ENCODE measurements at regions not wholly inside any gene's neighbourhood (a gene's known extent, or its start where the extent isn't known, plus 50 kb on each side); places are given as distances from the start of the nearest gene placed in this dataset.

GRCh38 chr2:152823905-152824304 lies 105.5 kb downstream of the ARL6IP6 start:
- Histone ChIP-seq H4K20me1 (ENCODE audit: insufficient read depth) (no peaks in the 10 kb centered on the region), H3K27me3 (ENCODE audit: insufficient read depth, low read depth) (no peaks in the 10 kb centered on the region), H3K9me2 (ENCODE audit: insufficient read depth) (no peaks in the 10 kb centered on the region), H3K27ac (no peak overlapping the region), H3K4me2 (no peak overlapping the region), H3K4me1 (replicated peaks; ENCODE audit: insufficient read depth) (no peaks in the 10 kb centered on the region), H3K36me3 (ENCODE audit: low read depth) (no peaks in the 10 kb centered on the region), H3K79me2 (ENCODE audit: low read depth) (no peaks in the 10 kb centered on the region), H3K9me3 (ENCODE audit: insufficient read depth, low read depth) (no peaks in the 10 kb centered on the region), H3F3A (ENCODE audit: insufficient read depth, low read depth) (no peaks in the 10 kb centered on the region), H2AFZ (no peak overlapping the region), H3K4me3 (no peak overlapping the region)
- no peak for DNase-seq
- intact Hi-C loops (cut with micrococcal nuclease; ENCODE audit: unreplicated experiment), result no loop called here
- TF ChIP-seq EZH2 (IDR thresholded peaks at IDR 0.05; ENCODE audit: low read depth), result no peak
- TF ChIP-seq, protein P1, sequence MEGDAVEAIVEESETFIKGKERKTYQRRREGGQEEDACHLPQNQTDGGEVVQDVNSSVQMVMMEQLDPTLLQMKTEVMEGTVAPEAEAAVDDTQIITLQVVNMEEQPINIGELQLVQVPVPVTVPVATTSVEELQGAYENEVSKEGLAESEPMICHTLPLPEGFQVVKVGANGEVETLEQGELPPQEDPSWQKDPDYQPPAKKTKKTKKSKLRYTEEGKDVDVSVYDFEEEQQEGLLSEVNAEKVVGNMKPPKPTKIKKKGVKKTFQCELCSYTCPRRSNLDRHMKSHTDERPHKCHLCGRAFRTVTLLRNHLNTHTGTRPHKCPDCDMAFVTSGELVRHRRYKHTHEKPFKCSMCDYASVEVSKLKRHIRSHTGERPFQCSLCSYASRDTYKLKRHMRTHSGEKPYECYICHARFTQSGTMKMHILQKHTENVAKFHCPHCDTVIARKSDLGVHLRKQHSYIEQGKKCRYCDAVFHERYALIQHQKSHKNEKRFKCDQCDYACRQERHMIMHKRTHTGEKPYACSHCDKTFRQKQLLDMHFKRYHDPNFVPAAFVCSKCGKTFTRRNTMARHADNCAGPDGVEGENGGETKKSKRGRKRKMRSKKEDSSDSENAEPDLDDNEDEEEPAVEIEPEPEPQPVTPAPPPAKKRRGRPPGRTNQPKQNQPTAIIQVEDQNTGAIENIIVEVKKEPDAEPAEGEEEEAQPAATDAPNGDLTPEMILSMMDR (conservative IDR thresholded peaks at IDR 0.05), result no peak
- CTCF ChIA-PET, result no interaction called here
- POLR2A ChIA-PET (ENCODE audit: unreplicated experiment), result no interaction called here
- no TSS peak for BruUV-seq (replicated peaks)

DNA sequence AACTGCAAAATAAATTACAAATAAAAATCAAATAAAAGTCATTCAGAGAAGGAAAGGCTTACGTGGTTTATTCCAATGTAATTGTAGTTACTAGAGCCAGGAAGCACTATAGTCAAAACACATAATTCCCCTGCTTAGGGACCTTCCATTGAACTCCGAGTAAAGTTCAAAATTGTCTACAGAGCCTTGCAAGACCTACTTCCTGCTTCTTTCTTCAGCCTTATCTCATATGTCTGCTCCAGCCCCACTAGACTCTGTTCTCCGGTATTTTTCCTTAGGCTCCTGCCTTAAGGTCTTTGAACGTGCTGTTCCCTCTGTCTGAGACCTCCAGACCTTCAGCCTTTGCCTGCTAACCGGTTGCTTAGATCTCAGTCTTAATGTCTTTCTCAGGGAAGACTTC lies 104.3 kb downstream of the ARL6IP6 start:
- DNase-seq, result no peak
- BruUV-seq (replicated peaks), result no TSS peak
- Histone ChIP-seq H4K20me1 (ENCODE audit: insufficient read depth) (no peaks in the 10 kb centered on the region), H3K4me2 (no peak overlapping the region), H3F3A (ENCODE audit: insufficient read depth, low read depth) (no peaks in the 10 kb centered on the region), H3K4me1 (replicated peaks; ENCODE audit: insufficient read depth) (no peaks in the 10 kb centered on the region), H3K36me3 (ENCODE audit: low read depth) (no peaks in the 10 kb centered on the region), H3K9me2 (ENCODE audit: insufficient read depth) (no peaks in the 10 kb centered on the region), H3K9me3 (ENCODE audit: insufficient read depth, low read depth) (no peaks in the 10 kb centered on the region), H3K4me3 (no peak overlapping the region), H3K27ac (no peak overlapping the region), H2AFZ (no peak overlapping the region), H3K27me3 (ENCODE audit: insufficient read depth, low read depth) (no peaks in the 10 kb centered on the region), H3K79me2 (ENCODE audit: low read depth) (no peaks in the 10 kb centered on the region)
- ChIA-PET POLR2A (ENCODE audit: unreplicated experiment) (no interaction called here), CTCF (no interaction called here)
- TF ChIP-seq, protein P1 (conservative IDR thresholded peaks at IDR 0.05), result no peak
- no peak for TF ChIP-seq EZH2 (IDR thresholded peaks at IDR 0.05; ENCODE audit: low read depth)
- intact Hi-C loops (cut with micrococcal nuclease; ENCODE audit: unreplicated experiment), result no loop called here

DNA sequence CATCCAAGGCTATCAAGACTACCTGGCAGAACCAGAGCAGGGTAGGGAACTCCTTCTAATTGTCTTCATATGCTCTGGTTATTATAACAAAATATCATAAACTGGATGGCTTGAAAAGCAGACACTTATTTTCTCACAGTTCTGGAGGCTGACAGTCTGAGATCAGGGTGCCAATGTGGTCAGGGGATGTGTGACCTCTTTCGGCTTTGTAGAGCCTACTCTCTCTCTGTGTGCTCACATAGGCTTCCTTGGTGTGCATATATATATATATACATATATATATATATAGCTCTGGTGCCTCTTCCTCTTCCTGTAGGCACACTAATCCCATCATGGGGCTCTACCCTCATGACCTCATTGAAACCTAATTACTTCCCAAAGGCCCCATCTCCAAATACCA lies 101.6 kb downstream of the ARL6IP6 start:
- no peak overlapping the region for H3K4me2 ChIP-seq
- no peak overlapping the region for H3K27ac ChIP-seq
- no peak overlapping the region for H3K4me3 ChIP-seq
- intact Hi-C loops (cut with micrococcal nuclease; ENCODE audit: unreplicated experiment), result loop anchor here (2.0 kb wide), 1 partner anchor 23 kb away; no protein-coding TSS in a partner anchor
- no peaks in the 10 kb centered on the region for H3K4me1 ChIP-seq (replicated peaks; ENCODE audit: insufficient read depth)
- POLR2A ChIA-PET (ENCODE audit: unreplicated experiment), result no interaction called here
- no peaks in the 10 kb centered on the region for H3F3A ChIP-seq (ENCODE audit: insufficient read depth, low read depth)
- no peaks in the 10 kb centered on the region for H3K36me3 ChIP-seq (ENCODE audit: low read depth)
- H4K20me1 ChIP-seq (ENCODE audit: insufficient read depth), result no peaks in the 10 kb centered on the region
- no peaks in the 10 kb centered on the region for H3K9me2 ChIP-seq (ENCODE audit: insufficient read depth)
- no peak overlapping the region for H2AFZ ChIP-seq
- H3K27me3 ChIP-seq (ENCODE audit: insufficient read depth, low read depth), result no peaks in the 10 kb centered on the region
- no TSS peak for BruUV-seq (replicated peaks)
- TF ChIP-seq EZH2 (IDR thresholded peaks at IDR 0.05; ENCODE audit: low read depth), result no peak
- TF ChIP-seq, protein P1 (conservative IDR thresholded peaks at IDR 0.05), result no peak
- no peaks in the 10 kb centered on the region for H3K79me2 ChIP-seq (ENCODE audit: low read depth)
- no peak for DNase-seq
- CTCF ChIA-PET, result no interaction called here
- H3K9me3 ChIP-seq (ENCODE audit: insufficient read depth, low read depth), result no peaks in the 10 kb centered on the region
